Astrocyte of the hippocampus (primary cell): ENCODE measurements at regions not wholly inside any gene's neighbourhood (a gene's known extent, or its start where the extent isn't known, plus 50 kb on each side); places are given as distances from the start of the nearest gene placed in this dataset.
"Not testable (repeated sequence)": the region's sequence is repeated elsewhere in the genome, so short reads cannot be mapped to it uniquely, and the experiment has no call there.

Experiments used
- DNase-seq: peaks from one replicate; pipeline ENCODE4 v3.0.0; 2011; ENCODE audit warnings: low read depth, low spot score

- DNase-seq = no peak
Observed at GRCh38 chr11:116375221-116375620, 397.6 kb downstream of the BUD13 start.

- DNase-seq = no peak
Observed at GRCh38 chr11:116374085-116374484, 398.7 kb downstream of the BUD13 start.

GRCh38 chr11:116373104-116373944 is 399.5 kb downstream of the BUD13 start:
- DNase-seq = no peak

- no peak for DNase-seq
Observed at GRCh38 chr11:116371146-116371545, 401.6 kb downstream of the BUD13 start.

- no peak for DNase-seq
Observed at GRCh38 chr11:116368784-116369183, 404.0 kb downstream of the BUD13 start.

GRCh38 chr11:116366980-116367645 is 405.7 kb downstream of the BUD13 start:
- DNase-seq = peak; percentile 53

GRCh38 chr11:116366451-116366850 is 406.3 kb downstream of the BUD13 start:
- DNase-seq = no peak

- DNase-seq = not testable (repeated sequence)
Observed at GRCh38 chr11:116364925-116365324, 407.9 kb downstream of the BUD13 start.

- no peak for DNase-seq
Observed at GRCh38 chr11:116364348-116364747, 408.4 kb downstream of the BUD13 start.

- no peak for DNase-seq
Observed at GRCh38 chr11:116360221-116360941, 412.4 kb downstream of the BUD13 start.

- peak; percentile 69 for DNase-seq
Observed at GRCh38 chr11:116357784-116358544, 414.8 kb downstream of the BUD13 start.

- DNase-seq = no peak
Observed at GRCh38 chr11:116356451-116356850, 416.3 kb downstream of the BUD13 start.

- no peak for DNase-seq
Observed at GRCh38 chr11:116355104-116355503, 417.7 kb downstream of the BUD13 start.

- peak; percentile 19 for DNase-seq
Observed at GRCh38 chr11:116353589-116353988, 419.2 kb downstream of the BUD13 start.

GRCh38 chr11:116352881-116353280 is 419.9 kb downstream of the BUD13 start:
- DNase-seq = no peak

GRCh38 chr11:116348226-116348625 is 424.6 kb downstream of the BUD13 start:
- no peak for DNase-seq

- DNase-seq = no peak
Observed at GRCh38 chr11:116345575-116345974, 427.2 kb downstream of the BUD13 start.

GRCh38 chr11:116344601-116345000 is 428.2 kb downstream of the BUD13 start:
- DNase-seq = no peak

GRCh38 chr11:116343270-116343669 is 429.5 kb downstream of the BUD13 start:
- no peak for DNase-seq

- no peak for DNase-seq
Observed at GRCh38 chr11:116342148-116342547, 430.6 kb downstream of the BUD13 start.

- DNase-seq = no peak
Observed at GRCh38 chr11:116339306-116340098, 433.3 kb downstream of the BUD13 start.
